MG63 (cell line): ENCODE measurements at regions not wholly inside any gene's neighbourhood (a gene's known extent, or its start where the extent isn't known, plus 50 kb on each side); places are given as distances from the start of the nearest gene placed in this dataset.
A peak's percentile ranks its signal among the peaks of the same experiment; 100 is the strongest.
"Not testable (repeated sequence)": the region's sequence is repeated elsewhere in the genome, so short reads cannot be mapped to it uniquely, and the experiment has no call there.

Experiments
- DNase-seq: peaks from one replicate; pipeline ENCODE4 v3.0.0-alpha.2; 2020
- H3K27me3 ChIP-seq: fragments of 250-450 bp; sonication (Bioruptor Pico); 2 replicates; pipeline ENCODE4 v1.5.1; 2020; ENCODE audit warnings: mild to moderate bottlenecking, moderate library complexity
- H3K36me3 ChIP-seq: fragments of 250-450 bp; sonication (Bioruptor Pico); 2 replicates; pipeline ENCODE4 v1.5.1; 2020; ENCODE audit warnings: mild to moderate bottlenecking, moderate library complexity
- H3K4me3 ChIP-seq: fragments of 250-450 bp; sonication (Bioruptor Pico); 2 replicates; pipeline ENCODE4 v1.5.1; 2020; ENCODE audit warnings: mild to moderate bottlenecking, moderate library complexity
- H3K9me3 ChIP-seq: fragments of 250-450 bp; sonication (Bioruptor Pico); 2 replicates; pipeline ENCODE4 v1.5.1; 2020; ENCODE audit warnings: mild to moderate bottlenecking, moderate library complexity

DNA sequence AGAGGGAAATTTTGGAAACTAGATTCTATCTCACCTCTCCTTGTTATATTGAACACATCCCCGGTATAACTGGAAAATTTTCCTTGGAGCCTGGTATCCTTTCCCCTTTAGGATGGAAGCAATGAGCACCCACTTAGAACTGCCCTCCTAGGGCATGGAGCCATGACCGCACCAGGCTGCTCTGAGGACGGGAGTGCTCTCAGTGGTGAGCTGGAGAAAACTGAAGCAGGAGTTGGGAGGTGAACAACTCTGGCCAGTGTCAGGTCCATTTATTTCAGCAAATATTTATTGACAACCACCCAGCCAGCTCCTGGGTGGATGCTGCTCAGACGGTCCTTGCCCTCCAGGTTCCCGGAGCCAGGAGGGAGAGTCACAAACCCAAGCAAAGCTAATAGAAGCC, 278.1 kb downstream of the WDR11 start:
- Histone ChIP-seq H3K27me3 (no peaks in the 10 kb centered on the region), H3K4me3 (no peak overlapping the region), H3K36me3 (no peaks in the 10 kb centered on the region), H3K9me3 (no peaks in the 10 kb centered on the region)
- no peak for DNase-seq

DNA sequence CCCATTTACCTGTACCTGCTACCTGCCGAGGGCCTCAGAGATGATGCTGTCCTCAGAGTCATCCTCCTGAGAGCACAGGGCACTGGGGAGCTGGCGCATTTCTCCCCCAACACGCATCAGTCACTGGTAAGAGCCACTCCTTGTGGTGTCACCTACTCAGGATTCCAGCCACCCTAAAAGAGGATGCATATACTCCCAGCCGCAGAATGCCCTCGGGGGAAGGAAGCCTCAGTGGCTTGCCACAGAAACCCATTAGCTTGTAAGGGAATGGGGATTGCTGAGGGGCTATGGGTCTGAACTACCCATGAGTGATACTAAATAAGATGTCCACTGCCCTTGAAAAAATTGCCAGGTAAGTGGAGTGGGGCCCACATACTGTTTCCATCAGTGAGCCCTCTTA, 279.2 kb downstream of the WDR11 start:
- no peaks in the 10 kb centered on the region for H3K36me3 ChIP-seq
- DNase-seq = no peak
- H3K9me3 ChIP-seq = no peaks in the 10 kb centered on the region

GRCh38 chr10:121131014-121131413, 279.9 kb downstream of the WDR11 start:
- H3K4me3 ChIP-seq = no peak overlapping the region
- no peaks in the 10 kb centered on the region for H3K27me3 ChIP-seq
- DNase-seq = no peak
- H3K36me3 ChIP-seq = no peaks in the 10 kb centered on the region
- no peaks in the 10 kb centered on the region for H3K9me3 ChIP-seq

More for the DNA sequence above, 279.2 kb downstream of the WDR11 start:
- Histone ChIP-seq H3K4me3 (no peak overlapping the region), H3K27me3 (no peaks in the 10 kb centered on the region)

- no peak overlapping the region for H3K4me3 ChIP-seq
- no peak for DNase-seq
- no peaks in the 10 kb centered on the region for H3K36me3 ChIP-seq
- H3K9me3 ChIP-seq = no peaks in the 10 kb centered on the region
- no peaks in the 10 kb centered on the region for H3K27me3 ChIP-seq
These were observed 280.5 kb downstream of the WDR11 start for GRCh38 chr10:121131426-121132265.

GRCh38 chr10:121132273-121132672, 281.1 kb downstream of the WDR11 start:
- no peaks in the 10 kb centered on the region for H3K36me3 ChIP-seq
- H3K27me3 ChIP-seq = no peaks in the 10 kb centered on the region
- H3K4me3 ChIP-seq = no peak overlapping the region
- DNase-seq = no peak
- no peaks in the 10 kb centered on the region for H3K9me3 ChIP-seq

DNA sequence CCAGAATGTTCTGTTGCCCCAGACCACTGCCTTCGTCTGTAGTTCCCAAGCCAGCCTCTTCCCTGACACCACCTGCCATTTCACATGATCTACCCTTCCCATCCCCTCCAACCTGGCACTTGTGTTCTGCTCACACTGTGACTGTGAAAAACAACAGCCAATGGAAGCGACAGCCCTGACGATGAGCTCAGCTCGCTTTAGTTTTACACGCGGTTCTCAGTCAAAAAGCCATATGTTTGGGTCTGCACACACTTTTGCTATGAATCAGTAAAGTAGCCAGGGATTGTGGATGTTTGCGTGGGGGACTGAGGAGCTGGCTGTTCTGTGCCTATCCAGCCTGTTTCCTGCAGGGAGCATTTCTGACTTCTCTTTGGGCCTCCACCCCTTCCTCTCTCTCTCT, 282.7 kb downstream of the WDR11 start:
- no peak overlapping the region for H3K4me3 ChIP-seq
- no peaks in the 10 kb centered on the region for H3K9me3 ChIP-seq
- no peak for DNase-seq
- H3K36me3 ChIP-seq = no peaks in the 10 kb centered on the region
- H3K27me3 ChIP-seq = no peaks in the 10 kb centered on the region

DNA sequence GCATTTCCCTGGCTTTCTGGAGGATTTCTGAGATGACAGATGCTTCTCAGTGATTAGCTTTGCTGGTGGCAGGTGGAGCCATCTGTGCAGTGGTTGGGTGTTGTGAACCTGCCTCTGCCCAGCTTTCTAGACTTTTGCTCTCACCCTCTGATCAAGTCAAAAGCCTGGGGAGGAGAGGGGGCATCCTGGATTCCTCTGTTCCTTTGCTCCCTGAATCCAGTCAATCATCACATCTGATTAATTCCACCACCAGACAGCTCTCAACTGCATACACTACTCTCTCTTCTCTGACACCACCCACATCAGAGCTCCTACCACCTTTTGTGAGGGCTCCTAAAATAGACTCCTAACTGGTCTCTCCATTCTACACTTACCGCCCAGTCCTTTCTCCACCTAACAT, 283.5 kb downstream of the WDR11 start:
- no peaks in the 10 kb centered on the region for H3K27me3 ChIP-seq
- H3K4me3 ChIP-seq = no peak overlapping the region
- no peaks in the 10 kb centered on the region for H3K9me3 ChIP-seq
- DNase-seq = no peak
- H3K36me3 ChIP-seq = no peaks in the 10 kb centered on the region

GRCh38 chr10:121135512-121135911, 284.4 kb downstream of the WDR11 start:
- Histone ChIP-seq H3K4me3 (no peak overlapping the region), H3K27me3 (no peaks in the 10 kb centered on the region), H3K9me3 (no peaks in the 10 kb centered on the region), H3K36me3 (no peaks in the 10 kb centered on the region)
- DNase-seq = no peak

DNA sequence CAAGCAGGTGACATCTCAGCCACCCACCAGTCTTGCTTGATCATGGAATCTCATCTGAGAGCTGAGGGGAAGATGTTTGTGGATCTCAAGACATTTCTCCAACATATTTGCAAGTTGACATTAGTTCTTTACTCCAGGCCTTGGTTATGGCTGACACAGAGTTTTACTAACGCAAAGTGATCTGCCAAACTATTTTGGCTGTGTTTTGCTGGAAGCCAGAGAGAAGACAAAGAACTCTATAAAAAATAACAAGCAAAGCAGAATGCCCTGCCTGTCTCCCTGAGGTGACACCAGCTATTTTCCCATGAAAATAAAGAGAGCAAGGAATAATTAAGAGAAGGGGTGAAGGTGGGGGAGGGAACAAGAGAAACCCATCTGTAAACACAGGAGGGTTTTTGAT, 286.4 kb downstream of the WDR11 start:
- H3K27me3 ChIP-seq = no peaks in the 10 kb centered on the region
- DNase-seq = no peak
- H3K4me3 ChIP-seq = no peak overlapping the region
- H3K9me3 ChIP-seq = no peaks in the 10 kb centered on the region
- H3K36me3 ChIP-seq = no peaks in the 10 kb centered on the region

GRCh38 chr10:121138112-121138860, 287.1 kb downstream of the WDR11 start:
- no peaks in the 10 kb centered on the region for H3K27me3 ChIP-seq
- no peaks in the 10 kb centered on the region for H3K9me3 ChIP-seq
- no peak overlapping the region for H3K4me3 ChIP-seq
- no peak for DNase-seq
- no peaks in the 10 kb centered on the region for H3K36me3 ChIP-seq

DNA sequence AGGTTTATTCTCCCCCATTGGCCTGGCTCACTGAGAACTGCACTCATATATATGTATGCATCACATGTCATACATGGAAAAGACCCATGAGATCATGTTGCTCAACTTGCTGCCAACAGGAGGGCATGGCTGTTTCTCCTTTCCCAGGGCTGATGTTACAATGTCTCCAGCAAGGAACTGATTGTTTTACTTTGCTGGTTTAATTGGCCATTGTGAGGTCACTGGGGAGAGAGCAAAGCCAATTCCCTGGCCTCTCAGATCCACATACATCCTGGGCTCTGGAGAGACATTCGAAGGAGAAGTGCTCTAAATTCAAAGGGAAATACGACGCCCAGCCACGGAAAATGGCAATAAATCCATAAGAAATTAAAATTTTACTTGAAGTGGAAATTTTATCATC, 287.8 kb downstream of the WDR11 start:
- H3K27me3 ChIP-seq = no peaks in the 10 kb centered on the region
- no peak overlapping the region for H3K4me3 ChIP-seq
- no peaks in the 10 kb centered on the region for H3K36me3 ChIP-seq
- no peak for DNase-seq
- H3K9me3 ChIP-seq = no peaks in the 10 kb centered on the region

DNA sequence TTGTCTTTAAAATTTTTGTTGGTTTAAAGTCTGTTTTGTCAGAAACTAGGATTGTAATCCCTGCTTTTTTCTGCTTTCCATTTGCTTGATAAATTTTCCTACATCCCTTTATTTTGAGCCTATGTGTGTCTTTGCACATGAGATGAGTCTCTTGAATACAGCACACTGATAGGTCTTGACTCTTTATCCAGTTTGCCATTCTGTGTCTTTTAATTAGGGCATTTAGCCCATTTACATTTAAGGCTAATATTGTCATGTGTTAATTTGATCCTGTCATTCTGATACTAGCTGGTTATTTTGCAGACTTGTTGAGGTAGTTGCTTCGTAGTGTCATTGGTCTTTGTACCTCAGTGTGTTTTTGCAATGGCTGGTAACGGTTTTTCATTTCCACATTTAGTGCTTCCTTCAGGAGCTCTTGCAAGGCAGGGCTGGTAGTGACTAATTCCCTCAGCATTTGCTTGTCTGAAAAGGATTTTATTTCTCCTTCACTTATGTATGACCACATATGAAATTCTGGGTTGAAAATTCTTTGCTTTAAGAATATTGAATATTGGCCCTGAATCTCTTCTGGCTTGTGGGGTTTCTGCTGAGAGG, 294.7 kb downstream of the WDR11 start:
- H3K36me3 ChIP-seq, H3K27me3 ChIP-seq, DNase-seq, H3K4me3 ChIP-seq, H3K9me3 ChIP-seq: not testable (repeated sequence)

GRCh38 chr10:121148921-121149320, 297.8 kb downstream of the WDR11 start:
- no peaks in the 10 kb centered on the region for H3K9me3 ChIP-seq
- DNase-seq = no peak
- H3K36me3 ChIP-seq = no peaks in the 10 kb centered on the region
- no peak overlapping the region for H3K4me3 ChIP-seq
- no peaks in the 10 kb centered on the region for H3K27me3 ChIP-seq

DNA sequence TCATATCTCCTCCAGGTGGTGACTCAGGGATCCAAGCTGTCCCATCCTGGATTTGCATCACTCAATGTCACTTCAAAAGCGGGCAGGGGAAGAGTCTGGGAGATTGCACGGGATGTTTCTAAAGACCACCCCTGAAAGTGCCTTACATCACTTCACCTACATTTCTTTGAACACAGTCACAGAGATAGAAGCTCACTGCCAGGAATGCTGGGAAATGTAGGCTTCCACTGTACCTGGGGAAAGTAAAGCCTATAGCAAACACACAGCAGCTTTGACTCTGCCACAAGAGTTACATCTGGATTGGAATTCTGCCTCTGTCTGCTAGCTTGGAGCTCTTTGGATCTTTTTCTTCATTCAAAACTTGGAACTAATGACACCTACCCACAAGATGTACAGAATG, 300.9 kb downstream of the WDR11 start:
- no peaks in the 10 kb centered on the region for H3K27me3 ChIP-seq
- no peaks in the 10 kb centered on the region for H3K9me3 ChIP-seq
- no peak overlapping the region for H3K4me3 ChIP-seq
- DNase-seq = no peak
- no peaks in the 10 kb centered on the region for H3K36me3 ChIP-seq

- no peaks in the 10 kb centered on the region for H3K36me3 ChIP-seq
- H3K27me3 ChIP-seq = no peaks in the 10 kb centered on the region
- DNase-seq = no peak
- H3K9me3 ChIP-seq = no peaks in the 10 kb centered on the region
- H3K4me3 ChIP-seq = no peak overlapping the region
These were observed 301.8 kb downstream of the WDR11 start for GRCh38 chr10:121152935-121153334.

GRCh38 chr10:121154310-121154709, 303.1 kb downstream of the WDR11 start:
- DNase-seq = no peak
- Histone ChIP-seq H3K9me3 (no peaks in the 10 kb centered on the region), H3K27me3 (no peaks in the 10 kb centered on the region), H3K4me3 (no peak overlapping the region), H3K36me3 (no peaks in the 10 kb centered on the region)

DNA sequence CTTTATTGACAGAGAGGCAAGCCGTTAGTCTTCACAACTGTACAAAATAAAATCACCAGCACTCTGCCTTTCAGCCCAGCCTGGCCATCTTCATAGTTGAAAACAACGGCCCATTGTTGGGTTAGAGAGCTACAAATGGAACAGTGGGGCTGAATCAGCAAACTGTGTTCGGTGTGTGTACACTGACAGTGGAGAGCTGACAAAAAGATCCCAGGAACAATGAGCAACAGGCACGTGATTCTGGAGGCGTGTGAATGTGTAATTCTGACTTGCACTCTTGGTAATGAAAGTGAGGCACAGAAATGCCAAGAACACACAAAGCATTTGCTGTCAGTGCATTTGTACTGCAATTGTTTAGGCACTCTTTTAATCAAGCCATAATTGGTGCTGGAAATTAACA, 303.7 kb downstream of the WDR11 start:
- Histone ChIP-seq H3K36me3 (no peaks in the 10 kb centered on the region), H3K4me3 (no peak overlapping the region), H3K27me3 (no peaks in the 10 kb centered on the region), H3K9me3 (no peaks in the 10 kb centered on the region)
- DNase-seq = peak; percentile 9
